ENCODE measurements at regions not wholly inside any gene's neighbourhood (a gene's known extent, or its start where the extent isn't known, plus 50 kb on each side); places are given as distances from the start of the nearest gene placed in this dataset.

- H3K4me1 Mint-ChIP-seq = peaks cover 62% of the 10 kb centered on the region
- DNase-seq (ENCODE audit: low spot score in 2 of 2, unreplicated experiment in 2 of 2) = no peak
- no peak for TF ChIP-seq CTCF (IDR thresholded peaks at IDR 0.05; ENCODE audit: unreplicated experiment)
- no peaks in the 10 kb centered on the region for H3K27me3 Mint-ChIP-seq (ENCODE audit: low read depth)
- no peaks in the 10 kb centered on the region for H3K9me3 Mint-ChIP-seq
- no peak overlapping the region for H3K27ac Mint-ChIP-seq
- no peak overlapping the region for H3K4me3 Mint-ChIP-seq
- no peaks in the 10 kb centered on the region for H3K36me3 Mint-ChIP-seq
These were observed 112.7 kb downstream of the BTG1 start for GRCh38 chr12:92032965-92033364.

GRCh38 chr12:92032101-92032500, 113.5 kb downstream of the BTG1 start:
- no peak for DNase-seq (ENCODE audit: low spot score in 2 of 2, unreplicated experiment in 2 of 2)
- Mint-ChIP-seq H3K27ac (no peak overlapping the region), H3K27me3 (ENCODE audit: low read depth) (no peaks in the 10 kb centered on the region), H3K4me1 (peaks cover 64% of the 10 kb centered on the region), H3K9me3 (no peaks in the 10 kb centered on the region), H3K4me3 (no peak overlapping the region), H3K36me3 (no peaks in the 10 kb centered on the region)
- TF ChIP-seq CTCF (IDR thresholded peaks at IDR 0.05; ENCODE audit: unreplicated experiment) = no peak

- peaks cover 55% of the 10 kb centered on the region for H3K4me1 Mint-ChIP-seq
- DNase-seq (ENCODE audit: low spot score in 2 of 2, unreplicated experiment in 2 of 2) = no peak
These were observed 115.0 kb downstream of the BTG1 start for GRCh38 chr12:92030618-92031017.

GRCh38 chr12:92029902-92030586, 115.6 kb downstream of the BTG1 start:
- Mint-ChIP-seq H3K36me3 (no peaks in the 10 kb centered on the region), H3K4me1 (peaks cover 49% of the 10 kb centered on the region), H3K27ac (no peak overlapping the region), H3K9me3 (no peaks in the 10 kb centered on the region), H3K4me3 (no peak overlapping the region), H3K27me3 (ENCODE audit: low read depth) (no peaks in the 10 kb centered on the region)
- DNase-seq (ENCODE audit: low spot score in 2 of 2, unreplicated experiment in 2 of 2) = no peak
- TF ChIP-seq CTCF (IDR thresholded peaks at IDR 0.05; ENCODE audit: unreplicated experiment) = no peak

More at GRCh38 chr12:92030618-92031017, 115.0 kb downstream of the BTG1 start:
- Mint-ChIP-seq H3K36me3 (no peaks in the 10 kb centered on the region), H3K4me3 (no peak overlapping the region), H3K9me3 (no peaks in the 10 kb centered on the region), H3K27me3 (ENCODE audit: low read depth) (no peaks in the 10 kb centered on the region), H3K27ac (no peak overlapping the region)
- no peak for TF ChIP-seq CTCF (IDR thresholded peaks at IDR 0.05; ENCODE audit: unreplicated experiment)

- DNase-seq (ENCODE audit: low spot score in 2 of 2, unreplicated experiment in 2 of 2) = no peak
- Mint-ChIP-seq H3K4me3 (no peak overlapping the region), H3K9me3 (no peaks in the 10 kb centered on the region), H3K27me3 (ENCODE audit: low read depth) (no peaks in the 10 kb centered on the region), H3K4me1 (peaks cover 41% of the 10 kb centered on the region), H3K36me3 (no peaks in the 10 kb centered on the region), H3K27ac (peak overlapping the region; percentile 70)
- TF ChIP-seq CTCF (IDR thresholded peaks at IDR 0.05; ENCODE audit: unreplicated experiment) = no peak
These were observed 116.5 kb downstream of the BTG1 start for GRCh38 chr12:92029136-92029535.

- TF ChIP-seq CTCF (IDR thresholded peaks at IDR 0.05; ENCODE audit: unreplicated experiment) = no peak
- no peaks in the 10 kb centered on the region for H3K9me3 Mint-ChIP-seq
- H3K27ac Mint-ChIP-seq = peak overlapping the region; percentile 7
- no peak for DNase-seq (ENCODE audit: low spot score in 2 of 2, unreplicated experiment in 2 of 2)
- H3K4me3 Mint-ChIP-seq = no peak overlapping the region
- H3K27me3 Mint-ChIP-seq (ENCODE audit: low read depth) = no peaks in the 10 kb centered on the region
- H3K36me3 Mint-ChIP-seq = no peaks in the 10 kb centered on the region
- peaks cover 38% of the 10 kb centered on the region for H3K4me1 Mint-ChIP-seq
These were observed 117.3 kb downstream of the BTG1 start for GRCh38 chr12:92028441-92028709.

Measured in mesothelial cell of epicardium (in vitro differentiated cells).